Brain microvascular endothelial cell (primary cell): ENCODE measurements at regions not wholly inside any gene's neighbourhood (a gene's known extent, or its start where the extent isn't known, plus 50 kb on each side); places are given as distances from the start of the nearest gene placed in this dataset.

ENCODE experiments used
- DNase-seq: peaks from one replicate; pipeline ENCODE4 v3.0.0-alpha.2; 2020
- H3K27ac ChIP-seq: fragments of 250-450 bp; sonication (Bioruptor Pico); 2 replicates; pipeline ENCODE4 v1.5.1; 2020; ENCODE audit warnings: mild to moderate bottlenecking, moderate library complexity
- H3K27me3 ChIP-seq: fragments of 250-450 bp; sonication (Bioruptor Pico); replicated peaks from 2 replicates; pipeline ENCODE4 v1.5.1; 2020; ENCODE audit warnings: mild to moderate bottlenecking
- H3K36me3 ChIP-seq: fragments of 250-450 bp; sonication (Bioruptor Pico); replicated peaks from 2 replicates; pipeline ENCODE4 v1.5.1; 2020; ENCODE audit warnings: mild to moderate bottlenecking
- H3K4me3 ChIP-seq: 2 replicates; pipeline ENCODE4 v1.5.1; 2011; ENCODE audit warnings: low read depth, mild to moderate bottlenecking, control low read depth, low read length, moderate library complexity
- in situ Hi-C: cut with HindIII; loops from 2 replicates; pipeline ENCODE4 v1.10.0; 2017; ENCODE audit warnings: low sequenced_read_pairs, low pct_ligation_motif_present
- TF ChIP-seq, protein P1 (sequence below): IDR thresholded peaks from 2 replicates; pipeline ENCODE4 v1.5.1; 2011; ENCODE audit warnings: low read depth, mild to moderate bottlenecking, moderate library complexity, low read length, control low read depth, inconsistent platforms; ENCODE audit errors: missing control alignments

DNA sequence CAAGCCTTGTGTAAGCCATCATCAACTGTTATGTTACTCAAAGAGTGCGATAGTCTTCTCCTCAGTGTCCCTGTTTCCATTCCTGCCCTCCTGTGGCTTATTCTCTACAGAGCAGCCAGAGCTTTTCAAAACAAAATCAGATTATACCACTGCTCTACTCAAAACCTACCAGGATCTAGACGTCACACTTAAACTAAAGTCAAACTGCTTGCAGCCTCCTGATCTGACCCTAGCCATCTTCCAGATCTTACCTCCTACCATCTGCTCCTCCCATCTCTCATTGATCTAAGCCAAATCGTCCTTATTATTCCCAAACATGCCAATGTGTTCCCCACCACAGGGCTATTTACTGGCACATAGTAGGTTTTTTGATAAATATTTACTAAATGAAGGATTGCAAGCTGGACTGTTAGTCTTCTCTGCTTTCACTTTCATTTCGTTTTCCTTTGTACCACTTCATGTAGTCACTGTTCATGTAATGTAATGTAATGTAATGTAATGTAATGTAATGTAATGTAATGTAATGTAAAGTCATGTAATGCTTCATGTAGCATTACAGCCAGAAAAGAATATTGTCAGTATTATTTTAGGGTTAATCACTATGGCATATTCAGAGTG lies 116.1 kb downstream of the GPR37 start:
- no peak overlapping the region for H3K27ac ChIP-seq
- no peak overlapping the region for H3K4me3 ChIP-seq
- in situ Hi-C loops: no loop called here

GRCh38 chr7:124647630-124648306 lies 117.8 kb downstream of the GPR37 start:
- DNase-seq: no peak
- no peak overlapping the region for H3K4me3 ChIP-seq
- no peaks in the 10 kb centered on the region for H3K36me3 ChIP-seq
- TF ChIP-seq, protein P1, sequence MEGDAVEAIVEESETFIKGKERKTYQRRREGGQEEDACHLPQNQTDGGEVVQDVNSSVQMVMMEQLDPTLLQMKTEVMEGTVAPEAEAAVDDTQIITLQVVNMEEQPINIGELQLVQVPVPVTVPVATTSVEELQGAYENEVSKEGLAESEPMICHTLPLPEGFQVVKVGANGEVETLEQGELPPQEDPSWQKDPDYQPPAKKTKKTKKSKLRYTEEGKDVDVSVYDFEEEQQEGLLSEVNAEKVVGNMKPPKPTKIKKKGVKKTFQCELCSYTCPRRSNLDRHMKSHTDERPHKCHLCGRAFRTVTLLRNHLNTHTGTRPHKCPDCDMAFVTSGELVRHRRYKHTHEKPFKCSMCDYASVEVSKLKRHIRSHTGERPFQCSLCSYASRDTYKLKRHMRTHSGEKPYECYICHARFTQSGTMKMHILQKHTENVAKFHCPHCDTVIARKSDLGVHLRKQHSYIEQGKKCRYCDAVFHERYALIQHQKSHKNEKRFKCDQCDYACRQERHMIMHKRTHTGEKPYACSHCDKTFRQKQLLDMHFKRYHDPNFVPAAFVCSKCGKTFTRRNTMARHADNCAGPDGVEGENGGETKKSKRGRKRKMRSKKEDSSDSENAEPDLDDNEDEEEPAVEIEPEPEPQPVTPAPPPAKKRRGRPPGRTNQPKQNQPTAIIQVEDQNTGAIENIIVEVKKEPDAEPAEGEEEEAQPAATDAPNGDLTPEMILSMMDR: no peak
- no peaks in the 10 kb centered on the region for H3K27me3 ChIP-seq
- in situ Hi-C loops: no loop called here
- H3K27ac ChIP-seq: no peak overlapping the region

More for the DNA sequence above, 116.1 kb downstream of the GPR37 start:
- H3K36me3 ChIP-seq: no peaks in the 10 kb centered on the region
- no peak for DNase-seq
- no peaks in the 10 kb centered on the region for H3K27me3 ChIP-seq
- TF ChIP-seq, protein P1: no peak

- no peak overlapping the region for H3K27ac ChIP-seq
- in situ Hi-C loops: no loop called here
- H3K36me3 ChIP-seq: no peaks in the 10 kb centered on the region
- H3K4me3 ChIP-seq: no peak overlapping the region
- no peaks in the 10 kb centered on the region for H3K27me3 ChIP-seq
- TF ChIP-seq, protein P1: no peak
- no peak for DNase-seq
Observed at GRCh38 chr7:124645704-124646103, 119.9 kb downstream of the GPR37 start.

GRCh38 chr7:124643311-124643811 lies 122.2 kb downstream of the GPR37 start:
- H3K36me3 ChIP-seq: no peaks in the 10 kb centered on the region
- H3K27me3 ChIP-seq: no peaks in the 10 kb centered on the region
- TF ChIP-seq, protein P1: no peak
- H3K4me3 ChIP-seq: no peak overlapping the region
- no peak for DNase-seq
- in situ Hi-C loops: no loop called here
- no peak overlapping the region for H3K27ac ChIP-seq

GRCh38 chr7:124635416-124635815 lies 130.2 kb downstream of the GPR37 start:
- no peaks in the 10 kb centered on the region for H3K36me3 ChIP-seq
- TF ChIP-seq, protein P1: no peak
- no peak for DNase-seq
- in situ Hi-C loops: no loop called here
- no peaks in the 10 kb centered on the region for H3K27me3 ChIP-seq
- no peak overlapping the region for H3K27ac ChIP-seq
- no peak overlapping the region for H3K4me3 ChIP-seq
